NCI-H1048 (cell line): ENCODE measurements at regions not wholly inside any gene's neighbourhood (a gene's known extent, or its start where the extent isn't known, plus 50 kb on each side); places are given as distances from the start of the nearest gene placed in this dataset.
"Not testable (repeated sequence)": the region's sequence is repeated elsewhere in the genome, so short reads cannot be mapped to it uniquely, and the experiment has no call there.

Source experiments
- DNase-seq: peaks from one replicate; lab custom pipeline; 2025; lab: John Stamatoyannopoulos, UW

GRCh38 chr18:75854174-75854573, 426.7 kb upstream of the SMIM21 start:
- no peak for DNase-seq

- no peak for DNase-seq
Measured at GRCh38 chr18:75846321-75846720, 418.8 kb upstream of the SMIM21 start.

- DNase-seq, result no peak
Measured at GRCh38 chr18:75845413-75845812, 417.9 kb upstream of the SMIM21 start.

GRCh38 chr18:75844146-75844545, 416.6 kb upstream of the SMIM21 start:
- no peak for DNase-seq

- no peak for DNase-seq
Measured at GRCh38 chr18:75840131-75840530, 412.6 kb upstream of the SMIM21 start.

- not testable (repeated sequence) for DNase-seq
Measured at GRCh38 chr18:75839686-75840085, 412.2 kb upstream of the SMIM21 start.

- DNase-seq, result no peak
Measured at GRCh38 chr18:75839041-75839440, 411.5 kb upstream of the SMIM21 start.

- no peak for DNase-seq
Measured at GRCh38 chr18:75837316-75837715, 409.8 kb upstream of the SMIM21 start.

- no peak for DNase-seq
Measured at GRCh38 chr18:75836516-75836915, 409.0 kb upstream of the SMIM21 start.

- DNase-seq, result no peak
Measured at GRCh38 chr18:75831960-75832359, 404.5 kb upstream of the SMIM21 start.

- no peak for DNase-seq
Measured at GRCh38 chr18:75830828-75831227, 403.3 kb upstream of the SMIM21 start.

GRCh38 chr18:75829091-75829490, 401.6 kb upstream of the SMIM21 start:
- DNase-seq, result no peak

- no peak for DNase-seq
Measured at GRCh38 chr18:75828379-75828778, 400.9 kb upstream of the SMIM21 start.

GRCh38 chr18:75827751-75828287, 400.3 kb upstream of the SMIM21 start:
- DNase-seq, result no peak

- DNase-seq, result no peak
Measured at GRCh38 chr18:75824661-75825060, 397.2 kb upstream of the SMIM21 start.

GRCh38 chr18:75823471-75823870, 396.0 kb upstream of the SMIM21 start:
- DNase-seq, result no peak

- DNase-seq, result no peak
Measured at GRCh38 chr18:75818383-75818782, 390.9 kb upstream of the SMIM21 start.

GRCh38 chr18:75815767-75816166, 388.3 kb upstream of the SMIM21 start:
- no peak for DNase-seq

- no peak for DNase-seq
Measured at GRCh38 chr18:75812761-75813160, 385.3 kb upstream of the SMIM21 start.

- DNase-seq, result no peak
Measured at GRCh38 chr18:75810961-75811551, 383.6 kb upstream of the SMIM21 start.

GRCh38 chr18:75810516-75810915, 383.0 kb upstream of the SMIM21 start:
- no peak for DNase-seq

- no peak for DNase-seq
Measured at GRCh38 chr18:75809926-75810255, 382.4 kb upstream of the SMIM21 start.

- DNase-seq, result no peak
Measured at GRCh38 chr18:75809151-75809925, 381.8 kb upstream of the SMIM21 start.

- no peak for DNase-seq
Measured at GRCh38 chr18:75805265-75805664, 377.8 kb upstream of the SMIM21 start.
